Retinal pigment epithelial cell (primary cell): ENCODE measurements at regions not wholly inside any gene's neighbourhood (a gene's known extent, or its start where the extent isn't known, plus 50 kb on each side); places are given as distances from the start of the nearest gene placed in this dataset.

ENCODE experiments used
- DNase-seq: peaks from one replicate; pipeline ENCODE4 v3.0.0-alpha.2; 2010; ENCODE audit warnings: low read depth
- H3K4me3 ChIP-seq: 2 replicates; pipeline ENCODE4 v1.5.1; 2011; ENCODE audit warnings: mild to moderate bottlenecking, low read length, control low read depth, moderate library complexity
- TF ChIP-seq, protein P1 (sequence below): conservative IDR thresholded peaks from 2 replicates; pipeline ENCODE4 v1.5.1; 2011; ENCODE audit warnings: low read depth, low read length, control low read depth, inconsistent platforms

- TF ChIP-seq, protein P1, sequence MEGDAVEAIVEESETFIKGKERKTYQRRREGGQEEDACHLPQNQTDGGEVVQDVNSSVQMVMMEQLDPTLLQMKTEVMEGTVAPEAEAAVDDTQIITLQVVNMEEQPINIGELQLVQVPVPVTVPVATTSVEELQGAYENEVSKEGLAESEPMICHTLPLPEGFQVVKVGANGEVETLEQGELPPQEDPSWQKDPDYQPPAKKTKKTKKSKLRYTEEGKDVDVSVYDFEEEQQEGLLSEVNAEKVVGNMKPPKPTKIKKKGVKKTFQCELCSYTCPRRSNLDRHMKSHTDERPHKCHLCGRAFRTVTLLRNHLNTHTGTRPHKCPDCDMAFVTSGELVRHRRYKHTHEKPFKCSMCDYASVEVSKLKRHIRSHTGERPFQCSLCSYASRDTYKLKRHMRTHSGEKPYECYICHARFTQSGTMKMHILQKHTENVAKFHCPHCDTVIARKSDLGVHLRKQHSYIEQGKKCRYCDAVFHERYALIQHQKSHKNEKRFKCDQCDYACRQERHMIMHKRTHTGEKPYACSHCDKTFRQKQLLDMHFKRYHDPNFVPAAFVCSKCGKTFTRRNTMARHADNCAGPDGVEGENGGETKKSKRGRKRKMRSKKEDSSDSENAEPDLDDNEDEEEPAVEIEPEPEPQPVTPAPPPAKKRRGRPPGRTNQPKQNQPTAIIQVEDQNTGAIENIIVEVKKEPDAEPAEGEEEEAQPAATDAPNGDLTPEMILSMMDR = no peak
- no peak for DNase-seq
- no peak overlapping the region for H3K4me3 ChIP-seq
These were observed 1176.1 kb downstream of the LRFN5 start for GRCh38 chr14:42782754-42783153.

DNA sequence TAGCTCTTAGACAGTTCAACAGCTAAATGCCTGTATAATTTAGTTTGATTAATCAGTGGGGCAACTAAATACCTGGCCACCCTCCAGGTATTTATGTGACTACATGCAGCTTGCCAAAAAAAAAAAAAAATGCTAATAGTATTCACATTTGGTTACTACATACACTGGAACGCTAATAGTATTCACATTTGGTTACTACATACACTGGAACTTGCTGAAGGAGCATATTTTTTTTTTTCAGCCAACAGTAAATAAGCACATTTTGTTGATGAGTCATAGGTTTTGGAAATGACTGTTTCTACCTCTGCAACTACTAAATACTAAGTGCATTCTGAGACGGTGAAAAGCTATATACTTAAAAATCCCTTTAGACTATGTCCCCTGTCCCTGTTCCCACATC is 1172.3 kb downstream of the LRFN5 start:
- TF ChIP-seq, protein P1 = no peak
- peak; percentile 54 for DNase-seq
- H3K4me3 ChIP-seq = no peak overlapping the region

DNA sequence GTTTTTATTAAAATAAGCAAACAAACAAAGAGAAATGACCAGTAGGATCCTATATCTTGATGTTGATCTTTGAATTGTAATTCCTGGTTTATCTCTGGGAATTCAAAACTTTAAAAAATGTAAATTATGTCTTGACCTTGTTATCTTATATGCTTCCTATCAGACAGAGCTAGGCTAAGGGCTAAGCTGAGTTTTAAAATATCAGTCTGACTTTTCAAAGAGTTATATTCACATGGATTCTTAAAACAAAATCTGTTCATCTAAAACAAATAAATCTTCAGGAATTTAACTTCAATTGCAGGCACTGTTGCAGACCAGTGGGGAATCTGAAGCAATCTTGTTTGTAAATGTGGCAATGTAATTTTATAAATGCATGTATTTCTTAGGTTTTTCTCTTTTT is 1144.1 kb downstream of the LRFN5 start:
- no peak for DNase-seq
- TF ChIP-seq, protein P1 = no peak
- H3K4me3 ChIP-seq = no peak overlapping the region

DNA sequence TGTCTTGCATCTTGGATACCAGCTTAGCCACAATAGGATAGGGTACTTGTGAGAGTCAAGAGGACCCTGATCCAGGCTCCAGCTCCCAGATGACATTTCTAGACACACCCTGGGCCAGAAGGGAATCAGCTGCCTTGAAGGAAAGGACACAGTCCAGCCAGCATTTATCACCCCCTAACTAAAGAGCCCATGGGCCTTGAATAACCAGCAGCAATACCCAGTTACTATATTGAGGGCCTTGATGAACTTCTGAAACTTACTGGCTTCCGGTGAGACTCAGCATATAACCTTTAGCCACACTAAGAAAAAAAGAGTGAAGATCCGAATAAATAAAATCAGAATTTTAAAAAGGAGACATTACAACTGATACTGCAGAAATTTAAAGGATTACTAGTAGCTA is 1135.4 kb downstream of the LRFN5 start:
- TF ChIP-seq, protein P1 = no peak
- no peak for DNase-seq
- no peak overlapping the region for H3K4me3 ChIP-seq

DNA sequence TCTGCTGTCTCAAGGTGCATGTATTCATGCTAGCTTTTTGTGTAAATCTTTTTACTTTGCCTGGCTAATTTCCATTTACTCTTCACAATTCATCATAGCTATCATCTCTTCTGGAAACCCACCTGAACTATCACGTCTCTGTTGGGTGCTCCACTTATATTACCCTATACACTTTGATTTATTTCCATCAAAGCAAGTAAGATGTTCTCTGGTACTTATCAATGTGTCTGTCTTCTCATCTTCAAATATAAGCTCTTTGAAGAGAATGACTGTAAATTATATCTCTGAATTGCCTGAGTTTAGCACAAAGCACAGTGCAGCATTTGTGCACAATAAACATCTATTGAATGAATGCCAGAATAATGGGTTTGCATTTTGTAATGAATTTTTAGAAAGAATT is 1129.7 kb downstream of the LRFN5 start:
- TF ChIP-seq, protein P1 = no peak
- no peak for DNase-seq
- H3K4me3 ChIP-seq = no peak overlapping the region

GRCh38 chr14:42734041-42734440 is 1127.4 kb downstream of the LRFN5 start:
- no peak overlapping the region for H3K4me3 ChIP-seq
- TF ChIP-seq, protein P1 = no peak
- DNase-seq = no peak

DNA sequence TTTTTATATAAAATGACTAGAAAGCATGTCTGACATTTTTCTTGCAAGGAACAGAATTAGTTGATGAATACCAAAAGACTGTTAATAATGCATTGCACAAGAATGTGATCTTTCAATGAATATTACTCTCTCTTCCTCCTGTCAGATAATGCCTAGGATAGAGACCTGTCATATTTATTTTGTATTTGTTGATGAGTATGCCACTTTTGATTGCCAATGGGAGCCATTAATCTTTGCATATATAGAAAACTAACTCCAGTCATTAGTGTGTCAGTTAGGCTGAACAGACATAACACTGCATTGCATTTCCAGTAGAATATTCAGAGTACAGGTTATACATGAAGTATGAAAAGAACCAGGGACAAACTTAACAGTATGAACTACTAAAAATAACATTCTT is 1125.3 kb downstream of the LRFN5 start:
- H3K4me3 ChIP-seq = no peak overlapping the region
- DNase-seq = no peak
- TF ChIP-seq, protein P1 = no peak
